OCI-LY3 (cell line): ENCODE measurements at regions not wholly inside any gene's neighbourhood (a gene's known extent, or its start where the extent isn't known, plus 50 kb on each side); places are given as distances from the start of the nearest gene placed in this dataset.

Experiments used
- CTCF ChIP-seq: fragments of 200-600, 300-600 bp; sonication (generic); IDR thresholded peaks from 2 replicates; pipeline ENCODE4 v1.5.1; 2014; ENCODE audit warnings: antibody characterized with exemption, low read length, low read depth
- EZH2phosphoT487 ChIP-seq: fragments of 200-600 bp; shearing (Covaris generic); IDR thresholded peaks from 2 replicates; pipeline ENCODE4 v1.6.1; 2018; ENCODE audit warnings: antibody characterized with exemption, mixed run types, low read depth

GRCh38 chr3:55283441-55283925 is 203.6 kb downstream of the WNT5A start:
- TF ChIP-seq CTCF = no peak
- no peak for TF ChIP-seq EZH2phosphoT487
